RWPE1 (cell line): ENCODE measurements at regions not wholly inside any gene's neighbourhood (a gene's known extent, or its start where the extent isn't known, plus 50 kb on each side); places are given as distances from the start of the nearest gene placed in this dataset.

Experiments
- CTCF ChIA-PET: fragments of 350-600 bp; sonication (Branson Sonifier 250); formaldehyde crosslinking; extraction: SDS; loops from one replicate; lab custom pipeline; 2021; lab: Yijun Ruan, JAX
- POLR2A ChIA-PET: fragments of 400-600 bp; formaldehyde crosslinking; extraction: SDS; loops from one replicate; lab custom pipeline; 2020; ENCODE audit warnings: antibody characterized with exemption; ENCODE audit not compliant: low non-redundant PET; lab: Yijun Ruan, JAX
- DNase-seq: peaks from one replicate; pipeline ENCODE4 v3.0.0; 2012; ENCODE audit warnings: low spot score
- H3K27ac ChIP-seq: fragments of 450-650 bp; 2 replicates; pipeline ENCODE4 v1.5.1; 2017
- TF ChIP-seq, protein P1 (sequence below): fragments of 450-650 bp; conservative IDR thresholded peaks from 2 replicates; pipeline ENCODE4 v1.5.1; 2017; ENCODE audit warnings: low read depth, mild to moderate bottlenecking

- no peak overlapping the region for H3K27ac ChIP-seq
- CTCF ChIA-PET: no interaction called here
Observed at GRCh38 chr2:19614066-19614465, 255.6 kb upstream of the OSR1 start.

GRCh38 chr2:19611491-19612332 lies 253.3 kb upstream of the OSR1 start:
- ChIA-PET POLR2A (no interaction called here), CTCF (interaction anchor here (0.6 to 0.7 kb wide), 3 partner anchors 30 to 1381 kb away, joined by 3 read pairs; no protein-coding TSS in a partner anchor)
- H3K27ac ChIP-seq: no peak overlapping the region; the same call in 1 of the 2 replicates
- TF ChIP-seq, protein P1, sequence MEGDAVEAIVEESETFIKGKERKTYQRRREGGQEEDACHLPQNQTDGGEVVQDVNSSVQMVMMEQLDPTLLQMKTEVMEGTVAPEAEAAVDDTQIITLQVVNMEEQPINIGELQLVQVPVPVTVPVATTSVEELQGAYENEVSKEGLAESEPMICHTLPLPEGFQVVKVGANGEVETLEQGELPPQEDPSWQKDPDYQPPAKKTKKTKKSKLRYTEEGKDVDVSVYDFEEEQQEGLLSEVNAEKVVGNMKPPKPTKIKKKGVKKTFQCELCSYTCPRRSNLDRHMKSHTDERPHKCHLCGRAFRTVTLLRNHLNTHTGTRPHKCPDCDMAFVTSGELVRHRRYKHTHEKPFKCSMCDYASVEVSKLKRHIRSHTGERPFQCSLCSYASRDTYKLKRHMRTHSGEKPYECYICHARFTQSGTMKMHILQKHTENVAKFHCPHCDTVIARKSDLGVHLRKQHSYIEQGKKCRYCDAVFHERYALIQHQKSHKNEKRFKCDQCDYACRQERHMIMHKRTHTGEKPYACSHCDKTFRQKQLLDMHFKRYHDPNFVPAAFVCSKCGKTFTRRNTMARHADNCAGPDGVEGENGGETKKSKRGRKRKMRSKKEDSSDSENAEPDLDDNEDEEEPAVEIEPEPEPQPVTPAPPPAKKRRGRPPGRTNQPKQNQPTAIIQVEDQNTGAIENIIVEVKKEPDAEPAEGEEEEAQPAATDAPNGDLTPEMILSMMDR: no peak
- peak; percentile 68 for DNase-seq

More at GRCh38 chr2:19614066-19614465, 255.6 kb upstream of the OSR1 start:
- POLR2A ChIA-PET: no interaction called here
- TF ChIP-seq, protein P1: no peak
- DNase-seq: no peak

DNA sequence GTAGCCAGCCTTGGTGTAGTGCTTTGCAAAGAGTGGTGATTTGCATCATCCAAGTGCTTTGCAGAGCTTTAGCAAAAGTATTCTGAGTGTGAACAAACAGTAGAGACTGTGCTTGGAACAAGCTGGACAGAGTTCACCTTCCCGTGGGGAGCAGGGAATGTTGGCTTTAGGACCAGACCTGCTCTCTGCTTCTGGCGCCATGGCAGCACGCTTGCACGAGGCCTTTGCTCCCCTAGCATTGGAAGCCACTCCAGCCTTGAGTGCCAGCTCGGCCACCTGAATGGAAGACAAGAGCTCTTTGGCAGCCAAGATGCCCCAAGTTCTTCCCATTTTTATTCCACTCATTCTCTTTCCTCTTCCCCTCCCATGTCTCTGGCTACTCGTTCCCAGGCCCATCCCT lies 250.8 kb upstream of the OSR1 start:
- CTCF ChIA-PET: no interaction called here
- no peak overlapping the region for H3K27ac ChIP-seq
- TF ChIP-seq, protein P1: no peak
- POLR2A ChIA-PET: no interaction called here
- DNase-seq: no peak

- no peak overlapping the region for H3K27ac ChIP-seq
- TF ChIP-seq, protein P1: no peak
- POLR2A ChIA-PET: no interaction called here
- CTCF ChIA-PET: interaction anchor here (0.6 kb wide), 1 partner anchor 1353 kb away, joined by 4 read pairs; no protein-coding TSS in a partner anchor
- DNase-seq: peak; percentile 44
Observed at GRCh38 chr2:19607931-19608771, 249.7 kb upstream of the OSR1 start.

- no peak for DNase-seq
- H3K27ac ChIP-seq: no peak overlapping the region
- CTCF ChIA-PET: no interaction called here
- TF ChIP-seq, protein P1: no peak
- POLR2A ChIA-PET: no interaction called here
Observed at GRCh38 chr2:19607400-19607799, 249.0 kb upstream of the OSR1 start.

DNA sequence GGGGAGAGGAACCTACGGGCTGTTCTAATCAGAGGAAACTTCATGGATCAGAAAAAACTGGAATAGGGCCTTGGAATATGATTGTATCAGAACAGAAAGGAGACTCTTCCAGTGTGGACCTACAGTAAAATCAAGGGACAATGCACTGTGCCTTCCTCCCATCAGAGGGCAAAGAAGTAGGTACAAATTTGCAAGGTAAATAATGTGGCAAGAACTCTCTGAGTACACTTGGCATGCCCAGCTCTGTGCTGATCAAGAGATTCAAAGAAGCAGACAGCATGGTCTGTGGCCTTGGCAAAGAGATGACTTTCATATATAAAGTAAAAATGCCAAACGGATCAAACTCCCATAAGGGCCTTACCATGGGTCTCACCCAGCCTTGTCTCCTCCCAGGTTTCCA lies 242.6 kb upstream of the OSR1 start:
- no peak for DNase-seq
- ChIA-PET CTCF (no interaction called here), POLR2A (no interaction called here)
- TF ChIP-seq, protein P1: no peak
- H3K27ac ChIP-seq: no peak overlapping the region
